Tibial nerve (tissue), 4 donors: ENCODE measurements at regions not wholly inside any gene's neighbourhood (a gene's known extent, or its start where the extent isn't known, plus 50 kb on each side); places are given as distances from the start of the nearest gene placed in this dataset.

Experiments
- CTCF ChIP-seq, 5 experiments: fragments of 200-600 bp in 3 of 5; fragments of 450-650 bp in 2 of 5; sonication (generic) in 3 of 5; IDR thresholded peaks; one replicate each; pipeline ENCODE4 v1.5.1; 2016 to 2019; ENCODE audit warnings: antibody characterized with exemption in 5 of 5, mild to moderate bottlenecking in 3 of 5, moderate library complexity in 2 of 5
- EP300 ChIP-seq, 2 donors: sonication (generic); formaldehyde crosslinking; IDR thresholded peaks; one replicate each; pipeline ENCODE4 v1.6.1; 2017; ENCODE audit warnings: antibody characterized with exemption in 2 of 2, mild to moderate bottlenecking in 1 of 2
- POLR2A ChIP-seq, 2 donors: fragments of 450-650 bp; IDR thresholded peaks; one replicate each; pipeline ENCODE4 v1.6.1; 2017; ENCODE audit warnings: antibody characterized with exemption in 2 of 2, mild to moderate bottlenecking in 2 of 2, moderate library complexity in 2 of 2

GRCh38 chr2:84243788-84244733 lies 215.0 kb downstream of the SUCLG1 start:
- TF ChIP-seq CTCF (IDR thresholded peaks at IDR 0.05) (no peak), EP300 (IDR thresholded peaks at IDR 0.05) (no peak), POLR2A (IDR thresholded peaks at IDR 0.05) (no peak)
